Mesenchymal stem cell (in vitro differentiated cells and primary cell): ENCODE measurements at regions not wholly inside any gene's neighbourhood (a gene's known extent, or its start where the extent isn't known, plus 50 kb on each side); places are given as distances from the start of the nearest gene placed in this dataset.

Source experiments
- DNase-seq: peaks from one replicate; pipeline ENCODE4 v3.0.0-alpha.2; 2013
- H2AFZ ChIP-seq: one replicate; pipeline ENCODE4 v1.6.1; 2013; ENCODE audit warnings: low read depth, mild to moderate bottlenecking, control low read depth, inconsistent platforms, low read length, moderate library complexity
- H2AK5ac ChIP-seq: 2 replicates; pipeline ENCODE4 v1.6.1; 2013; ENCODE audit warnings: low read length, moderate library complexity, mild to moderate bottlenecking, inconsistent platforms; ENCODE audit not compliant: severe bottlenecking
- H2BK120ac ChIP-seq: one replicate; pipeline ENCODE4 v1.6.1; 2013; ENCODE audit warnings: low read depth, mild to moderate bottlenecking, inconsistent platforms, low read length, moderate library complexity
- H2BK12ac ChIP-seq, 2 experiments: one replicate each; pipeline ENCODE4 v1.6.1; 2013; ENCODE audit warnings: inconsistent platforms in 2 of 2, low read length in 2 of 2, mild to moderate bottlenecking in 2 of 2, moderate library complexity in 2 of 2, control low read depth in 1 of 2
- H2BK15ac ChIP-seq: one replicate; pipeline ENCODE4 v1.6.1; 2013; ENCODE audit warnings: mild to moderate bottlenecking, low read depth, inconsistent platforms; ENCODE audit not compliant: poor library complexity, severe bottlenecking
- H2BK5ac ChIP-seq: 2 replicates; pipeline ENCODE4 v1.6.1; 2013; ENCODE audit warnings: low read depth, mild to moderate bottlenecking, low read length, control low read depth, inconsistent platforms; ENCODE audit not compliant: poor library complexity, severe bottlenecking
- H3K14ac ChIP-seq, 2 experiments: one replicate each; pipeline ENCODE4 v1.6.1; 2013; ENCODE audit warnings: inconsistent platforms in 2 of 2, low read length in 2 of 2, control low read depth in 1 of 2, mild to moderate bottlenecking in 1 of 2, moderate library complexity in 1 of 2
- H3K18ac ChIP-seq, 2 experiments: one replicate each; pipeline ENCODE4 v1.6.1; 2013; ENCODE audit warnings: inconsistent platforms in 2 of 2, low read length in 2 of 2, control low read depth in 1 of 2, low read depth in 1 of 2, mild to moderate bottlenecking in 1 of 2
- H3K23ac ChIP-seq, 2 experiments: one replicate each; pipeline ENCODE4 v1.6.1; 2013; ENCODE audit warnings: inconsistent platforms in 2 of 2, low read length in 2 of 2, mild to moderate bottlenecking in 2 of 2, moderate library complexity in 2 of 2, control low read depth in 1 of 2
- H3K27ac ChIP-seq: 2 replicates; pipeline ENCODE4 v1.5.1; 2013; ENCODE audit warnings: mild to moderate bottlenecking, moderate library complexity, low read length, control low read depth, inconsistent platforms; ENCODE audit not compliant: poor library complexity, severe bottlenecking
- H3K27me3 ChIP-seq, 2 experiments: 2 replicates each; pipeline versions ENCODE4 v1.6.1 to v1.7.0; 2013; ENCODE audit warnings: low read length in 2 of 2, mild to moderate bottlenecking in 2 of 2, moderate library complexity in 2 of 2, control low read depth in 1 of 2, inconsistent platforms in 1 of 2; ENCODE audit not compliant: control insufficient read depth in 1 of 2, insufficient read depth in 1 of 2
- H3K36me3 ChIP-seq, 2 experiments: 2 replicates each; pipeline versions ENCODE4 v1.6.1 to v1.7.0; 2013; ENCODE audit warnings: low read length in 2 of 2, control low read depth in 1 of 2, inconsistent platforms in 1 of 2, low read depth in 1 of 2, mild to moderate bottlenecking in 1 of 2; ENCODE audit not compliant: insufficient read depth in 2 of 2, control insufficient read depth in 1 of 2
- H3K4ac ChIP-seq, 2 experiments: one replicate each; pipeline ENCODE4 v1.6.1; 2013; ENCODE audit warnings: inconsistent platforms in 2 of 2, low read length in 2 of 2, mild to moderate bottlenecking in 2 of 2, moderate library complexity in 2 of 2, control low read depth in 1 of 2, low read depth in 1 of 2
- H3K4me1 ChIP-seq: 2 replicates; pipeline ENCODE4 v1.6.1; 2013; ENCODE audit warnings: low read depth, low read length, control low read depth; ENCODE audit not compliant: control insufficient read depth, insufficient read depth
- H3K4me2 ChIP-seq: 2 replicates; pipeline ENCODE4 v1.6.1; 2013; ENCODE audit warnings: low read length, mild to moderate bottlenecking, inconsistent platforms; ENCODE audit not compliant: poor library complexity, severe bottlenecking
- H3K4me3 ChIP-seq, 2 experiments: 2 replicates each; pipeline versions ENCODE4 v1.5.1 to v1.7.0; 2013; ENCODE audit warnings: low read length in 2 of 2, mild to moderate bottlenecking in 2 of 2, control low read depth in 1 of 2, low read depth in 1 of 2; ENCODE audit not compliant: insufficient read depth in 1 of 2
- H3K79me1 ChIP-seq: replicated peaks from 2 replicates; pipeline ENCODE4 v1.6.1; 2013; ENCODE audit warnings: mild to moderate bottlenecking, control low read depth, low read length, inconsistent platforms; ENCODE audit not compliant: poor library complexity, severe bottlenecking
- H3K9ac ChIP-seq: 2 replicates; pipeline ENCODE4 v1.7.0; 2013; ENCODE audit warnings: mild to moderate bottlenecking, low read length, moderate library complexity
- H3K9me3 ChIP-seq: 2 replicates; pipeline ENCODE4 v1.7.0; 2013; ENCODE audit warnings: mild to moderate bottlenecking, low read length; ENCODE audit not compliant: control insufficient read depth
- H4K8ac ChIP-seq: one replicate; pipeline ENCODE4 v1.6.1; 2013; ENCODE audit warnings: inconsistent platforms, mild to moderate bottlenecking, low read length, moderate library complexity
- H4K91ac ChIP-seq: one replicate; pipeline ENCODE4 v1.6.1; 2013; ENCODE audit warnings: mild to moderate bottlenecking, low read length, inconsistent platforms
- WGBS: methylation state at CpG from one replicate; pipeline ENCODE4 v1.1.7; 2013; ENCODE audit warnings: mixed read lengths; 5-methylcytosine and 5-hydroxymethylcytosine counted together

- Histone ChIP-seq H2BK15ac (no peak overlapping the region), H3K79me1 (no peaks in the 10 kb centered on the region), H2AFZ (no peak overlapping the region), H3K4me1 (peaks cover 2% of the 10 kb centered on the region), H3K36me3 (no peaks in the 10 kb centered on the region), H3K4ac (no peak overlapping the region), H2BK12ac (no peak overlapping the region), H3K23ac (no peak overlapping the region), H2BK120ac (no peak overlapping the region), H2AK5ac (no peak overlapping the region), H3K27me3 (peaks cover 29 to 42% of the 10 kb centered on the region in 2 experiments), H3K27ac (no peak overlapping the region), H3K4me3 (no peak overlapping the region), H3K18ac (no peak overlapping the region), H2BK5ac (no peak overlapping the region), H3K9ac (no peak overlapping the region), H3K14ac (no peak overlapping the region), H3K9me3 (no peaks in the 10 kb centered on the region), H4K91ac (no peak overlapping the region), H3K4me2 (no peak overlapping the region), H4K8ac (no peak overlapping the region)
- DNase-seq: no peak
- WGBS: 80% methylated on average over 12 of the region's 12 CpGs
These were observed 126.9 kb upstream of the NCK2 start for GRCh38 chr2:105617631-105618350.

DNA sequence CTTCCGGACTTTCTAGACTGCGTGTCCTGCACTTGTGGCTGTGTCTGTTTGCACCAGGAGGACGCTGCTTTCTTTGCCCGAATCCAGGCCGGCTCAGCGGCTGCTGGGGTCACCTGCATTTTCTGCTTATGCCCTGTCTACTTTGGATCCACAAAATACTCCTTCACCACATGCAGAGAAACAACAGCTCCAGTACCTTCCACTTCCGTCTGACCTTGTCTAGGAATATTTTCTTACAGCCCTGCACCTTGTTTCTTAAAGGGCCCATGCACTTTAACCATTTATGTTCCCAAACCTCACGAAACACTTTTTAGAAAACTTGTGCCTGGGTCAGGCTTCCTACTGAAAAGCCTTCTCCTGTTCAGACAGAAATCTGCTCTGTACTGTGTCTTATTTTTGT, 129.4 kb upstream of the NCK2 start:
- 83% methylated on average over 7 of the region's 8 CpGs for WGBS

DNA sequence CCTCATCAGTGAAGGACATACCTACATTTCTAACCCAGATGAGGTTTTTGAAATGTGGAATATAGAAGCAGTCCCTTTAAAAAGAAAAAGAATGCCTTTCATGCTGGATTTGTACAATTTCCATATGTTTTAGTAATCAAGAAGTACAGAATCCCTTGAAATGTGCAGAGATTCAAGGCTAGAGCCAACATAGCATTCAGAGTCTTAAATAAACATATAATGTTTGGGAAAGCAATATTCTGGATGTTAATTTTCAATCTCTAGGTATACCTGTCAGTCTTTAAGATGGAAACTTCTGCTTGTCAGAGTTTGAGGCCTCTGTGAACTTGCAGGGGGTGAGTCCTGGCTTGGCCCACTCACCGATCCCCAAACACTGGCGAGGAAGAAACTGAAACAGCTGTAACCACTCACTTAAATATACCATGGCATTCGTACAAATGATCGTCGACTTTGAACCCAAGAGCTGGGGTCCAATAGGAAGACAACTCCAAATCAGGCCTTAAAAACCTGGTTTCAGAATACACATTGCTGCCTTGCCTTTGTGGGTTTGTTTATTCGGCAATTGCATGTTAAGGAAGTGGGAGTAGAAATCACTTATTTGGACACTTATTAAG, 132.8 kb upstream of the NCK2 start:
- Histone ChIP-seq H3K79me1 (no peaks in the 10 kb centered on the region), H3K4ac (no peak overlapping the region), H3K27me3 (peaks cover 4 to 12% of the 10 kb centered on the region in 2 experiments), H3K9me3 (no peaks in the 10 kb centered on the region), H3K23ac (no peak overlapping the region), H4K91ac (no peak overlapping the region), H3K9ac (no peak overlapping the region), H2BK5ac (no peak overlapping the region), H2BK12ac (no peak overlapping the region), H3K4me2 (no peak overlapping the region), H3K27ac (no peak overlapping the region), H3K4me3 (no peak overlapping the region), H2AK5ac (no peak overlapping the region), H3K14ac (no peak overlapping the region), H2BK120ac (no peak overlapping the region), H2BK15ac (no peak overlapping the region), H2AFZ (no peak overlapping the region), H4K8ac (no peak overlapping the region), H3K4me1 (peaks cover 2% of the 10 kb centered on the region), H3K36me3 (no peaks in the 10 kb centered on the region), H3K18ac (no peak overlapping the region)
- no peak for DNase-seq
- 89% methylated on average over 6 of the region's 6 CpGs for WGBS

More for the DNA sequence above, 129.4 kb upstream of the NCK2 start:
- H2BK5ac ChIP-seq: no peak overlapping the region
- H3K9me3 ChIP-seq: no peaks in the 10 kb centered on the region
- no peak overlapping the region for H3K4me2 ChIP-seq
- H2BK120ac ChIP-seq: no peak overlapping the region
- no peak overlapping the region for H3K18ac ChIP-seq
- H3K36me3 ChIP-seq: no peaks in the 10 kb centered on the region
- H3K4me3 ChIP-seq: no peak overlapping the region
- no peak overlapping the region for H3K9ac ChIP-seq
- no peak overlapping the region for H2AK5ac ChIP-seq
- H3K4me1 ChIP-seq: peaks cover 2% of the 10 kb centered on the region
- H2BK12ac ChIP-seq: no peak overlapping the region
- no peak overlapping the region for H2AFZ ChIP-seq
- H3K14ac ChIP-seq: no peak overlapping the region
- no peak overlapping the region for H4K8ac ChIP-seq
- H3K79me1 ChIP-seq: no peaks in the 10 kb centered on the region
- H3K27ac ChIP-seq: no peak overlapping the region
- peaks cover 17 to 30% of the 10 kb centered on the region in 2 experiments for H3K27me3 ChIP-seq
- H4K91ac ChIP-seq: no peak overlapping the region
- no peak overlapping the region for H3K4ac ChIP-seq
- H2BK15ac ChIP-seq: no peak overlapping the region
- DNase-seq: no peak
- no peak overlapping the region for H3K23ac ChIP-seq

DNA sequence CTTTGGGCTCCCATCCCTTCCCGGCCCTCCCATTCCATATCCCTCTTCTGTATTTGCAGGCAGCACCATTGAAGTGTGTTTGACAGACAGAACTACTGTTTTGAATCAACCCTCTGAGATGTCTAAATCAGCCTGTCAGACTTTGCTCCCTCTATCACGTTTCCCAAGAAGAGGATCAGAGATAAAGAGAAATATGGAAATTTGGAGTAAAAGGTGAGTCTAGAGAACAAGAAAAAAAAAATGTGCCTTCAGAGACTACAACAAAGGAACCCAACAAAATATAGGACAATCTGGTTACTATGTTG, 133.4 kb upstream of the NCK2 start:
- Histone ChIP-seq H3K4me2 (no peak overlapping the region), H3K79me1 (no peaks in the 10 kb centered on the region), H4K91ac (no peak overlapping the region), H3K36me3 (no peaks in the 10 kb centered on the region), H3K9me3 (no peaks in the 10 kb centered on the region), H2BK120ac (no peak overlapping the region), H3K18ac (no peak overlapping the region), H3K27me3 (peaks cover 0 to 10% of the 10 kb centered on the region in 2 experiments), H2BK15ac (no peak overlapping the region), H4K8ac (no peak overlapping the region), H3K4me3 (no peak overlapping the region), H2BK5ac (no peak overlapping the region), H3K14ac (no peak overlapping the region), H3K4ac (no peak overlapping the region), H2AK5ac (no peak overlapping the region), H3K27ac (no peak overlapping the region), H2AFZ (no peak overlapping the region), H3K23ac (no peak overlapping the region), H3K4me1 (no peaks in the 10 kb centered on the region), H3K9ac (no peak overlapping the region), H2BK12ac (no peak overlapping the region)
- DNase-seq: no peak
- WGBS: 91% methylated on average over 1 of the region's 2 CpGs
